Stimulated activated CD8-positive, alpha-beta memory T cell treated with anti-CD3 and anti-CD28 coated beads, Interleukin-4, amount 100 ng/mL, for 48 hours (primary cell): ENCODE measurements at regions not wholly inside any gene's neighbourhood (a gene's known extent, or its start where the extent isn't known, plus 50 kb on each side); places are given as distances from the start of the nearest gene placed in this dataset.
"Not testable (repeated sequence)": the region's sequence is repeated elsewhere in the genome, so short reads cannot be mapped to it uniquely, and the experiment has no call there.

ENCODE experiments used
- DNase-seq: peaks from one replicate; pipeline ENCODE4 v3.0.0-alpha.2; 2020

- DNase-seq, result no peak
These were observed 52.6 kb upstream of the SP8 start for GRCh38 chr7:20839196-20839735.

GRCh38 chr7:20839987-20840386, 53.3 kb upstream of the SP8 start:
- no peak for DNase-seq

GRCh38 chr7:20846791-20847190, 60.1 kb upstream of the SP8 start:
- no peak for DNase-seq

DNA sequence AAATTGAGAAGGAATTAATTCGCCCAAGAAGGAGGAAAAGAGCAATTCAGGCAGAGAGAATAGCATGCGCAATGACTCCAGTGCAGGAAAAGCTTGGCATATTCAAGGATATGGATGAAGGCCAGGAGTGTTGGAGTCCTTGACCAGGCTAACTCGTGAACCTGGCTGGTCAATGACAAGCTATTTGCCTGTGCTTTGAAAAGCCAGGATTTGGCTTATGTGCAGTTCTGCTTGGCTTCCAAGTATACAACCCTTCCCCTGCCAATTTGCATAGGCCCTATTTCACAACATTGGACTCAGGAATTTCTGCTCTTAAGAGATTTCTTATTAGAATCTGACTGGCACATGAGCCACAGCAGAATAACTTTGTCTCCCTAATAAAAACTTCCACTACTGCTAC, 72.3 kb upstream of the SP8 start:
- DNase-seq, result no peak

DNA sequence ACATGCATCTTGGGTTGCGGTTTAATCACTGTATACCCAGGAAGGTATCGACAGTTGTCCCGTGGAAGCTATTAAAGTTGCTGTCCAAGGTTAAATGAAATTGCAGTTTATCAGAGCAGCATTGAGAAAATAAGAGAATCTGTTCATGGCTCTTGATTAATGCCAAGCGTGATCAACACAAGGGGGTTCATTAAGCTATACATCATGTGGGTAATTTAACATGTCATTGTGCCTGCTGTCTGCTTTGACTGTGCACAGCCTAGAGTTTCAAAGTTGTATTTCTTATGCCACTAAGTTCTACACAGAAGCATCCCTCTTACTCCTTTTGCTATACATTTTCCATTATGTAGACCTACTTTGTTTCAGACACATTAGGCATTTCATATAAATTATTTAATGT, 74.8 kb upstream of the SP8 start:
- DNase-seq, result no peak

GRCh38 chr7:20862554-20862953, 75.9 kb upstream of the SP8 start:
- no peak for DNase-seq

- no peak for DNase-seq
These were observed 77.5 kb upstream of the SP8 start for GRCh38 chr7:20864221-20864620.

DNA sequence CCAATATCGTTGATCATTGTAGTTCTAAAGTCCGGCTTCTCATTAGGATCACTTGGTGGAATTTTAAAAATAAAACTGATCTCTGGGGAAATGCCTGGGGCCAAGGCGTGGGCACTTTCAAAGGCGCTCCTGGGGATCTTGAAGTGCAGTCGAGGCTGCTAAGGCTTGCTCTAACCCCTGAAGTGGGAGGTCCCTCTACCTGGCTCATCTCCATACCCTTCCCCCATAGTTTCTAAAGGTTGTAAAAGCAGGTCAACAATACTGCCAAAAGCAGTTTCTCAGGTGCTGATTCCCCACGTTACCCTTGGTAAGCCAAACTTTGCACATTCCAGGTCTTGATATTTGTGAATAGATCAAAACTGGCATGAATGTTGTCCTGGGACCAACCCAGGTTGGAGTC, 79.0 kb upstream of the SP8 start:
- DNase-seq, result no peak

DNA sequence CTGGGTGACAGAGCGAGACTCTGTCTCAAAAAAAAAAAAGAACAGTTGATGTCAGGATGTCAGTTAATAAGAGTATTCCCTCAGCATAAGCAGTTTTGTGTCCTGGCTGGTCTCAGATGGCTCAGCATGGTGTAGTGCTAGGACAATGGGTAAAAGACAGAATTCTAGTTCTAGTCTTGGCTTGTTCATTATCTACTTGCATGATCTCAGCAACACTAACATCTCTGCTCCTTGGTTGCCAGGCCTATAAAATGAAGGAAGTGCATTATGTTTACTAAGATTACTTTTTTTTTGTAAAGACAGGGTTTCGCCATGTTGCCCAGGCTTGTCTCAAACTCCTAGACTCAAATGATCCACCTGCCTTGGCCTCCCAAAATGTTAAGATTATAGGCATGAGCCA, 84.3 kb upstream of the SP8 start:
- no peak for DNase-seq

- DNase-seq, result no peak
These were observed 106.1 kb upstream of the SP8 start for GRCh38 chr7:20892776-20893175.

DNA sequence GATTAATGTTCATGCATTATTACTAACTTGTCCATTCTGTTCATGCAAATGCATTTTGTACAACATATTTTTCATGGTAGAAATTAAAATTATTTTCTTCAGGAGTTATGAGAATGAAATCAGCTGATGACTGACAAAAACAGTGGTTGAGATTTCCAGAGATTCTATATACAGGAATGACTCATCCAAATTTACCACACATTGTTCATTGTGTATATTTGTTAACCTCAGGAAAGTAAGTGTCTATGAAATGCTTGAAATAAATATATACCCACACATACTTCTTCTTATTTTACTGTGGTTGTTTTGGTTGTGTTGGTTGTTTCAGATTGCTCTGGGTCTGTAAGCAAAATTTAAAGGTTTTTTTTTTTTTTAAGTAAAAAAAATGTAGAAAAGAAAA, 108.1 kb upstream of the SP8 start:
- DNase-seq, result no peak

GRCh38 chr7:20895563-20895962, 108.9 kb upstream of the SP8 start:
- DNase-seq, result no peak

GRCh38 chr7:20896996-20897395, 110.3 kb upstream of the SP8 start:
- no peak for DNase-seq

- no peak for DNase-seq
These were observed 120.2 kb upstream of the SP8 start for GRCh38 chr7:20906801-20907453.

GRCh38 chr7:20911081-20911480, 124.4 kb upstream of the SP8 start:
- DNase-seq, result no peak

- no peak for DNase-seq
These were observed 127.2 kb upstream of the SP8 start for GRCh38 chr7:20913853-20914252.

DNA sequence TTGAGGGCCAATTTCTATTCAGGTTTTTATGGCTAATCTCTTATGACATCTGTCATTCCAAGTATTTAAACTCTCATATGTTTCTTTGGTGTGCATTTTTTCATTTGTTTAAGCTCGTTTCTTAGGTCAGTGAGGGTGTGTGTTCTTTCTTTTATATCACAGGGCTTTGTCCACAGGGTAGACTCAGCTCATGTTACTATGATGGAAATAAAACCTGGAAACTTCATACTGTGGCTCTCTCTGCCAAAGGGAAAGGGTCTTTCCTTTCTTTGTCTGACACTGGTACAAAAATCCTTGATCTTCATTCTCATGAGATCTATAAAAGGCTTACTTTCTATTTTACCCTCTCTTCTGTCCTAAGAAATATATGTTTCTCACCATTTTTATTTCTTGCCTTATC, 129.6 kb upstream of the SP8 start:
- DNase-seq, result no peak

- DNase-seq, result no peak
These were observed 130.9 kb upstream of the SP8 start for GRCh38 chr7:20917603-20918002.

DNA sequence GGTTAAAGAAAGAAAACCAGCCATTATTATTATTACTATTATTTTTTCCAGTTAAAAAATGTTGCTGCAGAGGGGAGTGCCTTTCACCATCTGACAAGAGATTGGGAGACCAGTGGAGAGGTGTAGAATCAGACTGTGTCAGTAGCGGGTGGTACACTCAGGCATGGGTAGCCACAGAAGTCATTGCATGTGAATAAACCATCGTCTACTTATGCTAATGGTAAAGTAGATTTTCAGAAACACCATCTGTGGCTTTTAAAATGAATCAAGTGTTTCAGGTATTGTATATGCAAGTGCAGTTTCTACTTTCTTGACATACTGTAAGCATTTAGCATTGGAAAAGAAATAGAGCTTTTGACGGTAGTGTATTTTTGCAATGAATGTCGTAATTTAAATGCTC, 131.5 kb upstream of the SP8 start:
- DNase-seq, result no peak

GRCh38 chr7:20927178-20927577, 140.5 kb upstream of the SP8 start:
- not testable (repeated sequence) for DNase-seq

GRCh38 chr7:20927976-20928375, 141.3 kb upstream of the SP8 start:
- no peak for DNase-seq

DNA sequence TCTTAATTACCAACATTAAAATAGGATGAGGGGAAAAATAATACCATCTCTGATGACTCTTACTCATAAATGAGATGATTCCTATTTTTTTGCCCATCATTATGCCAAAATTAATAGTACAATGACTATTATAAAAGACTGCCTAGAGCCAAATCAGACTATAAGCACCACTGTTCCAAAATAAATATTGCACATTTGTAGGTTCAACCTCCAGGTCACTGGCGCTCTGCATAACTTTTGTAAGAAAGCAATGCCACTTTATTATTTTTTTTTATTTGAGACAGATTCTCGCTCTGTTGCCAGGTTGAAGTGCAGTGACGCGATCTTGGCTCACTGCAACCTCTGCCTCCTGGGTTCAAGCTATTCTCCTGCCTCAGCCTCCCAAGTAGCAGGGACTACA, 142.5 kb upstream of the SP8 start:
- no peak for DNase-seq

GRCh38 chr7:20931739-20932138, 145.1 kb upstream of the SP8 start:
- DNase-seq, result no peak

DNA sequence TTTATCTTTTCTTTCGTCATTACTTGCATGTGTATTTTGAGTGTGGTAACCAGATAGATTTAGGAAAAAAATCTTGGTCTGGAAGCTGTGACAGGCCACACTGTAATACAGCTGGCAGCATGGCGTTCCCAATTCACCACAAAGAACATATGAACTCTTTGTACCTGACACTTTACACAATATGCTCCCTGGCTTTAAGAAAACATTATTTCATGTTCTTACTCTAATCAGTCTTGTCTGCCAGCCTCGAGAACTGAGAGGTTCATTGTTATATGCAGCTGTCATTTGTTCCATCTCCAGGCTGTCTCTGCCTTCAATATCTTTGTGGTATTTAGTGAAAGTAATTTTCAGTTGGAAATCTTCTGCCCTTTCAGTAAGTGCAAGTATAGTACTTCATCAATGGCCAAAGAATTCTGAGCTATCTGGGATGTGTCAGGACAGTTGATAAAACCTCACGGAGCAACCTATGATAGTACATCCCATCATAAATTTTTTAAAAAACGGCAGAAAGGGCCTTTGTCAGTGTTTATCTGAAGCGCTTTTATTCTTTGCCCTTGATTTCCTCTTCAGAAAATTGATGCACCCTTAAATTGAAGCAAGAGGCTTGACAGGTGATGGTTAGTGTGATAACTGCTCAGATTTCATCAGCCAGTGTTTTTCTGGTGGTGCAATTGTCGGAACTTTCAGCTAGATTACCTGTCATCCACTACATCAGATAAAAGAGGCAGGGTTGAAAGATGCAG, 146.3 kb upstream of the SP8 start:
- no peak for DNase-seq

- no peak for DNase-seq
These were observed 158.8 kb upstream of the SP8 start for GRCh38 chr7:20945451-20945850.
